Fibroblast of the aortic adventitia (primary cell): ENCODE measurements at regions not wholly inside any gene's neighbourhood (a gene's known extent, or its start where the extent isn't known, plus 50 kb on each side); places are given as distances from the start of the nearest gene placed in this dataset.
A peak's percentile ranks its signal among the peaks of the same experiment; 100 is the strongest.

ENCODE experiments used
- DNase-seq: peaks from one replicate; pipeline ENCODE4 v3.0.0-alpha.2; 2010; ENCODE audit warnings: low read depth
- H3K4me3 ChIP-seq: 2 replicates; pipeline ENCODE4 v1.5.1; 2011; ENCODE audit warnings: low read depth, mild to moderate bottlenecking, control low read depth, low read length, moderate library complexity
- TF ChIP-seq, protein P1 (sequence below): IDR thresholded peaks from 2 replicates; pipeline ENCODE4 v1.5.1; 2011; ENCODE audit warnings: mild to moderate bottlenecking, low read length, control low read depth, inconsistent platforms; ENCODE audit not compliant: insufficient read depth

DNA sequence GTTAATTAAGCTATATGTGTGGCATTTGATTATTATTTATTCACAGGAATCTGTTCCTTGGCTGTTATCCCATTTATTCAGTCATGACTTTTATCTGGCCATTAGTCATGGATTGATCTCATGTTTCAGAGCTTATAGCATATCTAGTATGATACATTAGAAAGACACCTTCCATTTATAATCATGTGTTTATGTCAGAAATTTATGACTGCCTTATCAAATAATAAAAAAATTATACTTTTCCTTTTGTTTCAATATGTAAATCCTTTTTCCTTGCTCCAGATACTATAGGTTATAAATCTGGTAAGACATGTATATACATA, 248.0 kb upstream of the PDE3A start:
- peak; percentile 16 for DNase-seq
- TF ChIP-seq, protein P1, sequence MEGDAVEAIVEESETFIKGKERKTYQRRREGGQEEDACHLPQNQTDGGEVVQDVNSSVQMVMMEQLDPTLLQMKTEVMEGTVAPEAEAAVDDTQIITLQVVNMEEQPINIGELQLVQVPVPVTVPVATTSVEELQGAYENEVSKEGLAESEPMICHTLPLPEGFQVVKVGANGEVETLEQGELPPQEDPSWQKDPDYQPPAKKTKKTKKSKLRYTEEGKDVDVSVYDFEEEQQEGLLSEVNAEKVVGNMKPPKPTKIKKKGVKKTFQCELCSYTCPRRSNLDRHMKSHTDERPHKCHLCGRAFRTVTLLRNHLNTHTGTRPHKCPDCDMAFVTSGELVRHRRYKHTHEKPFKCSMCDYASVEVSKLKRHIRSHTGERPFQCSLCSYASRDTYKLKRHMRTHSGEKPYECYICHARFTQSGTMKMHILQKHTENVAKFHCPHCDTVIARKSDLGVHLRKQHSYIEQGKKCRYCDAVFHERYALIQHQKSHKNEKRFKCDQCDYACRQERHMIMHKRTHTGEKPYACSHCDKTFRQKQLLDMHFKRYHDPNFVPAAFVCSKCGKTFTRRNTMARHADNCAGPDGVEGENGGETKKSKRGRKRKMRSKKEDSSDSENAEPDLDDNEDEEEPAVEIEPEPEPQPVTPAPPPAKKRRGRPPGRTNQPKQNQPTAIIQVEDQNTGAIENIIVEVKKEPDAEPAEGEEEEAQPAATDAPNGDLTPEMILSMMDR, result no peak
- no peak overlapping the region for H3K4me3 ChIP-seq

DNA sequence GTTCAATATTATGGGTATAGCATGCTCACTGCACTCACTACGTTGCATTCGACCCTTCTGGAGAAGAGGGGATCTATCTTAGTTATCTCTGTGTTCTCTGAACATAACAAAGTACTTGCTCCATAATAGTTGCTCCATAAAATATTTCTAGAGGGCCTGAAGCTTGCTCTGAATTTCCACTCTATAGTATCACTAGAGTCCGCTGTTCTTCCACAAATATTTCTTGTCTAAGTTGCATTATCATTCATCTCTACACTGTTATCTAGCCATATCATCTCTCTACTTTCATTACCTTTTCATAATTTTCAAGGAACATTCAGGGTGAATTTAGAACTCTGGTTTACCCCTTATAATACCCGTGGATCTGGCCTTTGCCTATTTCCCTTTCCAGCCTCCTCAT, 246.1 kb upstream of the PDE3A start:
- no peak overlapping the region for H3K4me3 ChIP-seq
- TF ChIP-seq, protein P1, result no peak
- no peak for DNase-seq

DNA sequence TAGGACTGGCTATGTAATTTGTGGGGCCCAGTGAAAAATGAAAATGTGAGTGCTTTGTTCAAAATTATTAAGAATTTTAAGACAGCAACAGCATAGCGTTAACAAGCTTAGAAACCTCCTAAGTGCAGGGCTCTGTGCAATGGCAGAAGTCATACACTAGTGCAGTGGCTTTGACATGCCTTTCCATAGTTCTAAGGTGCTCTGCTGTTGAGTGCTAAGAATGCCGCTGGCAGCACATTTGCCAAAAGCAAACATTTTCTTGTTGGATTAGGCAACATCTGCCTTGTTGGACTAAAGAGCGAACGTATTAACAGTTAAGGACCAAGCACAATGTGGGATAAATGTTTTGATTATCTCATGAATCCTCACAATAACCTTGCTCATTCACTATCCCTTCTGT, 244.9 kb upstream of the PDE3A start:
- no peak overlapping the region for H3K4me3 ChIP-seq
- no peak for DNase-seq
- TF ChIP-seq, protein P1, result no peak

DNA sequence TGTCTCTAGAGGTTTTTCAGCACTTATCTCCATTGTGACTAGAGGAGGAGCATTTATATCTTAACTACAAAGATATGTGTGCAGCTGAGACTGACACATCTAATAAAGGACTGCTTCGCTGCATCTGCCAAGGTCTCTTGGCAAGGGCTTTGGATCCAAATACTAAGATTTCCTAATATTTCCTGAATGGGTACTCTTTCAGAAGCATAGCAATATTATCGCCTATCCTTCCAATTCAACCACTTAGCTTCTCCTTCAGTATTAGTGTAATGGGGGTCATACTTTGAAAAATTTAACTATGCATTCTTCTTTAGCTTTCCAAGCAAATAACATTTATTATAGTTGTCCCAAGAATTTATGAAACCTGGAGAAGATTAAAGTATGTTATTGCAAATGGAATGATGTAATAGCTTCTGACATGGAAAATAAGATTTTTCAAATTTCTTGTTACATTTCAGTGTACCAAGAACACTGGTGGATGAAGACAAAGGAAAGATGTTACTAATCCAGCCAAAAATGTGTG, 243.0 kb upstream of the PDE3A start:
- peak; percentile 62 for DNase-seq
- H3K4me3 ChIP-seq, result no peak overlapping the region
- TF ChIP-seq, protein P1, result no peak

DNA sequence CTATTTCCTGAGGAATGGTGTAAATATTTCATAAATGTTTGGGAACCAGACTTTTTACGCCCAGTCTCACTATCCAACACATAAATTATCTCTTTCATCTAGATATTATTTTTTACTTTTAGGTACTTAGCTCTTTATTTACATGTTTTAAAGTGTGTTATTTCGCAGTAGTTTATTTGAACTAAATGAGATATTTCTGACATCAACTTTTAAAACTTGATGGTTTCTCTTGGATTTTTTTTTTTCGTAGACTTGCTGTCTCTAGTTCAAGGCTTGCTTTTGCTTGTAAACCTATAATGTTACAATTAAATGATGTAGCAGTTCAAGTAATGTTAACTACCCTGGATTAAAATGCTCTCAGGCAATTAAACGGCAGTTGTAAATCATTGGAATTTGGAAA, 241.7 kb upstream of the PDE3A start:
- DNase-seq, result no peak
- TF ChIP-seq, protein P1, result no peak
- no peak overlapping the region for H3K4me3 ChIP-seq

DNA sequence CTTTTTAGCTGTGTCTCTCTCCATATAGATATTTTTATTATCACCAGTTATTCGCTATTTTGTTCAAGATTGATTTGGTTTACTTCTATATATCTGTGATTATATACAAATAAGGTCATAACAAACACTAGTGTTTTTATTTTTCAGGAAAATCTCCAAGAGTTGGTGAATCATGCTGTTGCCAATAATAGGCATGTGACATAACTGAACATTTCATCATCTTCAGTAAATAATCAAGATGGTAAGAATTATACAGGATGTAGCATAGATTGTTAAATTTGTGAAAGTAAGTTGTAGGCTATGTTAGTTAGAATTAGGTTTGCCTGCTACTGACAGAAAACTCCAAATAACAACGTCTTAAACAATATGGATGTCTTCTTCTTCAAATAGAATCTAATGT, 240.9 kb upstream of the PDE3A start:
- TF ChIP-seq, protein P1, result no peak

DNA sequence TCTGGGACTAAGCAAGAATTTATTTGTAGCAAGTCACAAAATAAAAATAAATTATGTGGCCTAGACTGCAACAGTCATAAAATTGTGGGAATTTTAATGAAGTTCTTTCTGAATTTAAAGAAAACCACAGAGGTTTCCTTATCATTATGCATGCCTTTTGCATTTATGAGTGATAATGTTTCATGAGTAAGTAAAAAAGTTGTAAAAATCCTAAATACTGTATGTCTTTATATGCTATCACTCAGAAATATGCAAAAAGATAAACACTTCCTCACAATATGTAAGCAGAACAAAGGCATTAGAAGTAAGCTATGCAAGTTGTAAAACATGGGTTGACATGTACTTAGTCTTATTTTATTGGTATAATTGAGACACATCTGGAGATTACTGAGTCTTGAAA, 239.4 kb upstream of the PDE3A start:
- DNase-seq, result peak; percentile 9
- TF ChIP-seq, protein P1, result no peak
- no peak overlapping the region for H3K4me3 ChIP-seq

More for the DNA sequence above, 240.9 kb upstream of the PDE3A start:
- peak; percentile 3 for DNase-seq
- no peak overlapping the region for H3K4me3 ChIP-seq
